ENCODE measurements at regions not wholly inside any gene's neighbourhood (a gene's known extent, or its start where the extent isn't known, plus 50 kb on each side); places are given as distances from the start of the nearest gene placed in this dataset.

DNA sequence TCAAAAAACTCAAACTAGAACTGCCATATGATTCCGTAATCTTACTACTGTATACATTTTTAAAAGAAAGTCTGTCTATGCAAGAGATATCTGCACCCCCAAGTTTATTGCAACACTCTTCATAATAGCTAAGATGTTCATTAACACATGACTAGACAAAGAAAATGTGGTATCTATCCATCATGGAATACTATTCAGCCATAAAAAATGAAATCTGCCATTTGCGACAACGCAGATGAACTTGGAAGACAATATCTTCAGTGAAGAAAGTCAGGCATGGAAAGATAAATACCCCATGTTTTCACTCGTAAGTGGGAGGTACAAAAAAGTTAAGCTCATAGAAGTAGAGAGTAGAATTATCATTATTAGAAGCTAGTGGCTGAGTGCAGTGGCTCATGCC lies 87.3 kb upstream of the DHRSX start:
- no peaks in the 10 kb centered on the region for H4K20me1 ChIP-seq (ENCODE audit: control insufficient read depth, insufficient read depth, low read depth, low read length)
- H3K4me3 ChIP-seq (ENCODE audit: low read length): no peak overlapping the region
- peaks cover 6% of the 10 kb centered on the region; the same call in 1 of the 2 replicates for H3K4me1 ChIP-seq (ENCODE audit: control insufficient read depth, low read length)
- H3F3A ChIP-seq (ENCODE audit: control insufficient read depth, insufficient read depth): no peaks in the 10 kb centered on the region
- H3K4me2 ChIP-seq (ENCODE audit: low read length): no peak overlapping the region
- TF ChIP-seq CTCF (IDR thresholded peaks at IDR 0.05; ENCODE audit: low read depth, low read length, poor library complexity, severe bottlenecking) (no peak), EZH2phosphoT487 (IDR thresholded peaks at IDR 0.05; ENCODE audit: borderline replicate concordance, low read length) (no peak)
- H3K27me3 ChIP-seq (ENCODE audit: control insufficient read depth, low read length): peaks cover 21% of the 10 kb centered on the region
- no peak overlapping the region for H3K27ac ChIP-seq (ENCODE audit: low read depth, low read length)
- no peaks in the 10 kb centered on the region for H3K79me2 ChIP-seq (ENCODE audit: control insufficient read depth, low read length)
- H3K9me2 ChIP-seq (replicated peaks; ENCODE audit: control insufficient read depth, low read length): no peaks in the 10 kb centered on the region
- H3K9me3 ChIP-seq (ENCODE audit: control insufficient read depth, insufficient read depth, low read length): no peaks in the 10 kb centered on the region
- H3K36me3 ChIP-seq (ENCODE audit: control insufficient read depth, low read length): no peaks in the 10 kb centered on the region

DNA sequence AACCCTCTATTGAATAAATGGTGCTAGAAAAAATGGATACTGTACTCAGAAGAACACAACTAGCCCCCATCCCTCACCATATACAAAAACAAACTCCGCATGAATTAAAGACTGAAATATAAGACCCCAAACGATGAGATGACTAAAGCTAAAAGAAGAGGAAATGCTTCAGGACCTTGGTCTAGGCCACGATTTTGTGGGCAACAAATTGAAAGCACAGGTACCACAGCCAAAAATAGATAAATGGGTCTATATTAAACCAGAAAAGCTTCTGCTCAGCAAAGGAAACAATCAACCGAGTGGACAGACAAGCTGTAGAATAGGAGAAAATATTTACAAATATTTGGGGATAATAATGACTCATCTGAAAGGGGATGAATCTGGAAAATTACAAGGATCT lies 86.4 kb upstream of the DHRSX start:
- Histone ChIP-seq H3K4me3 (ENCODE audit: low read length) (no peak overlapping the region), H3F3A (ENCODE audit: control insufficient read depth, insufficient read depth) (no peaks in the 10 kb centered on the region), H3K27me3 (ENCODE audit: control insufficient read depth, low read length) (peaks cover 30% of the 10 kb centered on the region), H3K79me2 (ENCODE audit: control insufficient read depth, low read length) (no peaks in the 10 kb centered on the region), H3K36me3 (ENCODE audit: control insufficient read depth, low read length) (no peaks in the 10 kb centered on the region), H3K4me2 (ENCODE audit: low read length) (no peak overlapping the region), H3K4me1 (ENCODE audit: control insufficient read depth, low read length) (0 out of 2 replicates have a peak, but pooled peaks cover 3% of the 10 kb centered on the region), H3K9me2 (replicated peaks; ENCODE audit: control insufficient read depth, low read length) (no peaks in the 10 kb centered on the region), H3K27ac (ENCODE audit: low read depth, low read length) (no peak overlapping the region), H3K9me3 (ENCODE audit: control insufficient read depth, insufficient read depth, low read length) (no peaks in the 10 kb centered on the region), H4K20me1 (ENCODE audit: control insufficient read depth, insufficient read depth, low read depth, low read length) (no peaks in the 10 kb centered on the region)
- TF ChIP-seq EZH2phosphoT487 (IDR thresholded peaks at IDR 0.05; ENCODE audit: borderline replicate concordance, low read length) (no peak), CTCF (IDR thresholded peaks at IDR 0.05; ENCODE audit: low read depth, low read length, poor library complexity, severe bottlenecking) (no peak)

- Histone ChIP-seq H3K4me1 (ENCODE audit: control insufficient read depth, low read length) (no peaks in the 10 kb centered on the region), H3K79me2 (ENCODE audit: control insufficient read depth, low read length) (no peaks in the 10 kb centered on the region), H4K20me1 (ENCODE audit: control insufficient read depth, insufficient read depth, low read depth, low read length) (no peaks in the 10 kb centered on the region), H3K36me3 (ENCODE audit: control insufficient read depth, low read length) (no peaks in the 10 kb centered on the region), H3K9me2 (replicated peaks; ENCODE audit: control insufficient read depth, low read length) (no peaks in the 10 kb centered on the region), H3K27ac (ENCODE audit: low read depth, low read length) (no peak overlapping the region), H3K4me3 (ENCODE audit: low read length) (no peak overlapping the region), H3K4me2 (ENCODE audit: low read length) (no peak overlapping the region), H3K27me3 (ENCODE audit: control insufficient read depth, low read length) (peaks cover 32% of the 10 kb centered on the region), H3F3A (ENCODE audit: control insufficient read depth, insufficient read depth) (no peaks in the 10 kb centered on the region), H3K9me3 (ENCODE audit: control insufficient read depth, insufficient read depth, low read length) (no peaks in the 10 kb centered on the region)
- TF ChIP-seq EZH2phosphoT487 (IDR thresholded peaks at IDR 0.05; ENCODE audit: borderline replicate concordance, low read length) (no peak), CTCF (IDR thresholded peaks at IDR 0.05; ENCODE audit: low read depth, low read length, poor library complexity, severe bottlenecking) (no peak)
Observed at GRCh38 chrX:2585158-2585470, 84.3 kb upstream of the DHRSX start.

Measured in DOHH2 (cell line).